MM.1S (cell line): ENCODE measurements at regions not wholly inside any gene's neighbourhood (a gene's known extent, or its start where the extent isn't known, plus 50 kb on each side); places are given as distances from the start of the nearest gene placed in this dataset.

Source experiments
- DNase-seq: peaks from one replicate; pipeline ENCODE4 v3.0.0-alpha.2; 2015
- H2AFZ ChIP-seq: fragments of 300-600 bp; sonication (generic); 2 replicates; pipeline ENCODE4 v1.6.0; 2016; ENCODE audit warnings: antibody characterized with exemption, low read length
- H3F3A ChIP-seq: fragments of 300-600 bp; sonication (generic); 2 replicates; pipeline ENCODE4 v1.6.1; 2016; ENCODE audit warnings: mild to moderate bottlenecking, antibody characterized with exemption, low read length, moderate library complexity, mixed read lengths; ENCODE audit not compliant: insufficient read depth
- H3K27ac ChIP-seq: fragments of 300-600 bp; sonication (generic); 2 replicates; pipeline ENCODE4 v1.5.1; 2016; ENCODE audit warnings: mild to moderate bottlenecking, low read length
- H3K27me3 ChIP-seq: fragments of 300-600 bp; sonication (generic); replicated peaks from 2 replicates; pipeline ENCODE4 v1.6.0; 2016; ENCODE audit warnings: low read length; ENCODE audit not compliant: insufficient read depth
- H3K36me3 ChIP-seq: fragments of 300-600 bp; sonication (generic); replicated peaks from 2 replicates; pipeline ENCODE4 v1.6.1; 2016; ENCODE audit warnings: mild to moderate bottlenecking, low read length, mixed read lengths; ENCODE audit not compliant: insufficient read depth
- H3K4me1 ChIP-seq: fragments of 300-600 bp; sonication (generic); 2 replicates; pipeline ENCODE4 v1.6.1; 2016; ENCODE audit warnings: low read length, mixed read lengths
- H3K4me2 ChIP-seq: fragments of 300-600 bp; sonication (generic); 2 replicates; pipeline ENCODE4 v1.6.0; 2016; ENCODE audit warnings: low read depth, low read length
- H3K4me3 ChIP-seq: fragments of 300-600 bp; sonication (generic); 2 replicates; pipeline ENCODE4 v1.5.1; 2016; ENCODE audit warnings: low read length, mixed read lengths
- H3K79me2 ChIP-seq: fragments of 300-600 bp; sonication (generic); 2 replicates; pipeline ENCODE4 v1.6.1; 2016; ENCODE audit warnings: mixed run types, low read length, mixed read lengths
- H3K9ac ChIP-seq: fragments of 300-600 bp; sonication (generic); 2 replicates; pipeline ENCODE4 v1.6.1; 2016; ENCODE audit warnings: low read length, mixed read lengths
- H3K9me2 ChIP-seq: fragments of 300-600 bp; sonication (generic); replicated peaks from 2 replicates; pipeline ENCODE4 v1.6.1; 2016; ENCODE audit warnings: mild to moderate bottlenecking, low read length, mixed read lengths; ENCODE audit not compliant: insufficient read depth
- H3K9me3 ChIP-seq: fragments of 300-600 bp; sonication (generic); replicated peaks from 2 replicates; pipeline ENCODE4 v1.6.1; 2016; ENCODE audit warnings: mild to moderate bottlenecking, low read length, mixed read lengths; ENCODE audit not compliant: insufficient read depth
- H4K20me1 ChIP-seq: fragments of 300-600 bp; sonication (generic); 2 replicates; pipeline ENCODE4 v1.6.1; 2016; ENCODE audit warnings: mild to moderate bottlenecking, low read length, moderate library complexity, mixed read lengths; ENCODE audit not compliant: insufficient read depth
- CTCF ChIP-seq: fragments of 300-600 bp; sonication (generic); IDR thresholded peaks from 2 replicates; pipeline ENCODE4 v1.5.1; 2016; ENCODE audit warnings: antibody characterized with exemption, low read length, mixed read lengths
- EZH2 ChIP-seq: fragments of 300-600 bp; sonication (generic); optimal IDR thresholded peaks from 2 replicates; pipeline ENCODE3; 2017; ENCODE audit warnings: low read depth, mild to moderate bottlenecking, antibody characterized with exemption, low read length, mixed read lengths
- EZH2phosphoT487 ChIP-seq: fragments of 300-600 bp; sonication (generic); IDR thresholded peaks from 2 replicates; pipeline ENCODE4 v1.6.1; 2018; ENCODE audit warnings: antibody characterized with exemption, low read length

GRCh38 chr7:125484755-125485154 is 555.1 kb upstream of the POT1 start:
- TF ChIP-seq EZH2phosphoT487 (no peak), CTCF (no peak), EZH2 (no peak)
- H3K27ac ChIP-seq, result no peak overlapping the region
- H3K9me3 ChIP-seq, result no peaks in the 10 kb centered on the region
- H3K4me3 ChIP-seq, result no peak overlapping the region
- no peak overlapping the region for H3K9ac ChIP-seq
- H3K27me3 ChIP-seq, result no peaks in the 10 kb centered on the region
- no peak overlapping the region for H3K4me2 ChIP-seq
- no peak for DNase-seq
- H3K9me2 ChIP-seq, result no peaks in the 10 kb centered on the region
- no peak overlapping the region for H2AFZ ChIP-seq
- H3K4me1 ChIP-seq, result no peaks in the 10 kb centered on the region
- no peaks in the 10 kb centered on the region for H3K79me2 ChIP-seq
- H3K36me3 ChIP-seq, result no peaks in the 10 kb centered on the region
- H3F3A ChIP-seq, result no peaks in the 10 kb centered on the region
- H4K20me1 ChIP-seq, result no peaks in the 10 kb centered on the region

DNA sequence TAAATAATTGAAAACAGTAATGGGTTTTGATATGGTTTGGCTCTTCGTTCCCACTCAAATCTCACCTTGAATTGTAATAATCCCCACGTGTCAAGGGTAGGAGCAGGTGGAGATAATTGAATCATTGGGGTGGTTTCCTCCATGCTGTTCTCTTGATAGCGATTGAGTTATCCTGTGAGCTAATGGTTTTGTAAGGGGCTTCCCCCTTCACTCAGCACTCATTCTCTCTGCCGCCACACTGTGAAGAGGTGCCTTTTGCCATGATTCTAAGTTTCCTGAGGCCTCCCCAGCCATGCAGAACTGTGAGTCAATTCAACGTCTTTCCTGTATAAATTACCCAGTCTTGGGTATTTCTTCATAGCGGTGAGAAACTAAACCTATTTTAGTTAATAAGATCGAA is 551.7 kb upstream of the POT1 start:
- no peak overlapping the region for H3K27ac ChIP-seq
- H2AFZ ChIP-seq, result no peak overlapping the region
- H3K79me2 ChIP-seq, result no peaks in the 10 kb centered on the region
- no peaks in the 10 kb centered on the region for H3K9me3 ChIP-seq
- no peak overlapping the region for H3K9ac ChIP-seq
- DNase-seq, result no peak
- H3K9me2 ChIP-seq, result no peaks in the 10 kb centered on the region
- no peaks in the 10 kb centered on the region for H3F3A ChIP-seq
- no peaks in the 10 kb centered on the region for H3K36me3 ChIP-seq
- H3K4me1 ChIP-seq, result no peaks in the 10 kb centered on the region
- no peaks in the 10 kb centered on the region for H3K27me3 ChIP-seq
- no peak overlapping the region for H3K4me3 ChIP-seq
- H4K20me1 ChIP-seq, result no peaks in the 10 kb centered on the region
- no peak for TF ChIP-seq EZH2
- no peak for TF ChIP-seq CTCF
- no peak for TF ChIP-seq EZH2phosphoT487
- no peak overlapping the region for H3K4me2 ChIP-seq

GRCh38 chr7:125480762-125481161 is 551.1 kb upstream of the POT1 start:
- Histone ChIP-seq H3K36me3 (no peaks in the 10 kb centered on the region), H2AFZ (no peak overlapping the region), H3F3A (no peaks in the 10 kb centered on the region), H3K4me2 (no peak overlapping the region), H3K79me2 (no peaks in the 10 kb centered on the region), H3K27ac (no peak overlapping the region), H4K20me1 (no peaks in the 10 kb centered on the region), H3K4me1 (no peaks in the 10 kb centered on the region), H3K27me3 (no peaks in the 10 kb centered on the region), H3K4me3 (no peak overlapping the region), H3K9ac (no peak overlapping the region), H3K9me3 (no peaks in the 10 kb centered on the region), H3K9me2 (no peaks in the 10 kb centered on the region)
- no peak for TF ChIP-seq EZH2phosphoT487
- no peak for TF ChIP-seq EZH2
- DNase-seq, result no peak

GRCh38 chr7:125468855-125469174 is 539.2 kb upstream of the POT1 start:
- Histone ChIP-seq H3F3A (no peaks in the 10 kb centered on the region), H3K4me1 (peaks cover 6% of the 10 kb centered on the region; the same call in 1 of the 2 replicates), H3K36me3 (no peaks in the 10 kb centered on the region), H3K9me2 (no peaks in the 10 kb centered on the region), H3K9ac (no peak overlapping the region), H3K27ac (no peak overlapping the region), H3K9me3 (no peaks in the 10 kb centered on the region), H3K79me2 (no peaks in the 10 kb centered on the region), H4K20me1 (no peaks in the 10 kb centered on the region), H2AFZ (no peak overlapping the region), H3K27me3 (no peaks in the 10 kb centered on the region), H3K4me2 (no peak overlapping the region), H3K4me3 (no peak overlapping the region)
- no peak for DNase-seq
- no peak for TF ChIP-seq CTCF
- TF ChIP-seq EZH2phosphoT487, result no peak
- no peak for TF ChIP-seq EZH2
